GM21526 (cell line): ENCODE measurements at regions not wholly inside any gene's neighbourhood (a gene's known extent, or its start where the extent isn't known, plus 50 kb on each side); places are given as distances from the start of the nearest gene placed in this dataset.
"Not testable (repeated sequence)": the region's sequence is repeated elsewhere in the genome, so short reads cannot be mapped to it uniquely, and the experiment has no call there.

Experiments used
- ATAC-seq: cut with Tn5 transposase; IDR thresholded peaks from one replicate; pipeline ENCODE4 v1.9.1; 2021; ENCODE audit warnings: moderate library complexity; ENCODE audit not compliant: unreplicated experiment, low FRiP score

DNA sequence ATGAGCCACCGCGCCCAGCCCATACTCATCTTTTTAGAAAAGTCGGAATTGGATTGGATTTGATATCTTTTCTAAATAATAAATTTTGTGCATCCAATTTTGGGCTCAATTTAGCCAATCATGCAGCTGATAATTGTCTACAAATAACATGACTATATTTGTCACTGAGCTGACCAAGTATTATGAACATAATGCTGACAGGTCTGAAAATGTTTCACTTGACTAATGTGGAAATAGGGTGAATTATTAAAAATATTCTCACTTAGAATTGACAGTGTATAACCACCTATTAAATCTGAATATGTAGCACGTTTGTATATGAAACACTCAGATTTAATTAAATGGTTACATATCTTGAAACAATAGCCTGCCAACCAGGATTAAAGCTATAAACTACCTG is 657.2 kb upstream of the FSHR start:
- no peak for ATAC-seq

DNA sequence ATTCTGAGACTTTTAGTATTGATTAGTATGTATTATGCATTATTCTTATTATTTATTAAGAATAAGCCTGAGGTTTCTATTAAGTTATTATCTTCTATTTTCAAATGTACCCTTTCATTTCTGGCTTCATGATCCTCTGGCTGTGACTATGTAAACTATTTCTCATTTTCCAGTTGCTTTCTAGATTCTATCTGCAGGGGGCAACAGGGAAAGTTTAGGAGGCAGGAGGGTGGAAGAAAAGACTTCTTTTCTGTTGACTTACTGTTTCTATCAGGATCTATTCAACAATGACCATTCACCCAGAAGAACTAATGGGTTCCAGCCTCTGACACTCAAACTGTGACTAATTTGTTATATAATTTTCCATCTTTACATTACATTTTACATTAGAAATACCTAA is 653.4 kb upstream of the FSHR start:
- ATAC-seq, result no peak

DNA sequence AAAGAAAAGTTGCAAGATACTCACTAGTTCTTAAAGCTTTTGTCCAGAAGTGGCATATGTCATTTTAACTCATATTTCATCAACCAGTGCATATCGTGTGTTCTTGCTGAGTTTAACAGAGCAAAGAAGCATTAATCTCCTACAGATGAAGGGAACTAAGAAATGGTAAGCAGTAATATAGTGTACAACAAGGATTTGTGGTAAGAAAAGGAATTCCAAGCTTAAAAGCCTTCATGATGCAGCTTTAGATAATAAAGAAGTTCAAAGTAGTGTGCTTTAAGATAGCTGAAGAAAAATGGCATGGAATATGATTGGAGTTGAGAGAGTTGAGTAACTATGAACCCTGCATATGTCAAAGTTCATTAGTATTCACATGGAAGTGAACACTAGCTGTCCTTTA is 649.8 kb upstream of the FSHR start:
- ATAC-seq, result no peak

DNA sequence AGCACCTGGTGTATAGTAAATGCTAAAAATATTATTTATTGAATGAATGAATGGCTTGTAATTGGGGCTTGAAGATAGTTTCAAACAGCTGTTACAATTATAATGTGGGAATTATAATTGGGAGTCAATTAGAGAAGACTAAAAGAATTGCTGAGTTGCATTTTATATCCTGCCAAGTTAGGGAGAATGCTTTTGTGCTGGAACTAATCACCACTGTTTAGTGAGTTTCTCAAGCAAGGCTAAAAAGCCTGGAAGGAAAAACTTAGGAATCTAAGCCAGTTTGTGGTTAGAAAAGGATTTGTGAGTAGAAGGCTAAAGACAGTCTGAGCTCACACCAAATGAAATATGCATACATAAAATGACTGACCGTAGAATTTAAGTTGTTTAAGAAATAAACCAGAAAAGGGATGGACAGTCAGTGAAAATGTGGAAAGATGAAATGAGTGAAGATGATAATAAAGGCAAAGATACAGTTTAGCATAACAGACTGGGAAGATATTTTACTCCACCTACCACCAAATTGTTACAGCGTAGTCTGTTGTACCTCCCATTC is 647.7 kb upstream of the FSHR start:
- ATAC-seq, result no peak

DNA sequence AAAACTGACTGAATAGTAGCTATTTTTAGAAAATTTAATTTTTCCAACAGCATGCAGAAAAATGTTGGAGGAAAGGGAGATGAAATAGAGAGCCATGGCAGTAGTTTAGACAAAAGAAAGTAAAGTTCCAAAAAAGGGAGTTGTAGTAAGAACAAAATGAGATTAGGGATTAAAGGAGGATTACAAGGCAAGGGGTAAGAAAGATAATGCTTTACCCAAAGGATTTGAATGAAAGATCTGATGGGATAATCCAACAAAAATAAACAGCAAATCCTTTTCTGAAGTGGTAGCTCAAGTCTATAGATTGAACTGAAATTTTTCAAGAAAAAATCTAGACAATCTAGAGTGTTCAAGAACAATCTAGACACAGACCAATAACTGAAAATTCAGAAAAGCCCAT is 644.3 kb upstream of the FSHR start:
- ATAC-seq, result no peak

DNA sequence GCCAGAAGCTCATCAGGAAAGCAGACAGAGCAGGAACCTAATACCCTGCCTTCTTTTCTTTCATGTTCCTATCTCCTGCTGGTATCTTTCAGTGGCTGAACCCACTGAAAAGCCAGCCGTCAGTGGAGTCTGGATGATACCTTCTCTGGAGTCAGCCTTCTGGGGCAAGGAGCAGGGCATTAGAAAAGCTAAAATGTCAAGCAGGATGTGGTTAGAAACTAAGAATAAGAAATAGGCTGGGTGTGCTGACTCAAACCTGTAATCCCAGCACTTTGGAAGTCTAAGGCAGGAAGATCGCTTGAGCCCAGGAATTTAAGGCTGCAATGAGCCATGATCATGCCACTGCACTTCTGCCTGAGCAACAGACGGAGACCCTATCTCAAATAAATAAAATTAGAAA is 642.0 kb upstream of the FSHR start:
- no peak for ATAC-seq

DNA sequence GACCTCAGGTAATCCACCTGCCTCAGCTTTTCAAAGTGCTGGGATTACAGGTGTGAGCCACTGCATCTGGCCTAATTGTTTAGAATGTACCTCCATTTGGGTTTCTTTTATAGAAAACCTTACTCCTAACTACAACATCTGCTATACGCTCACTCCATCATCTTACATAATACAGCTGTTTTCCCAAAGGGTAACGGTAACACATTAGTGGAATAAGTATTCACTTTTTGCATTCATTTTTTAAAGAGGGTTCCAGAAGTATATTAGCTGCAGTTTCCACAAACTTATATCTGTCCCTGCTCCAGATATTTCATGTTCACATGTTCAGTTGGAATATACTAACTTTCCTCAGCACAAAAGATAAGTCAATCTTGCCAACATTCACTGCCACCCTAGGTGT is 640.1 kb upstream of the FSHR start:
- no peak for ATAC-seq

DNA sequence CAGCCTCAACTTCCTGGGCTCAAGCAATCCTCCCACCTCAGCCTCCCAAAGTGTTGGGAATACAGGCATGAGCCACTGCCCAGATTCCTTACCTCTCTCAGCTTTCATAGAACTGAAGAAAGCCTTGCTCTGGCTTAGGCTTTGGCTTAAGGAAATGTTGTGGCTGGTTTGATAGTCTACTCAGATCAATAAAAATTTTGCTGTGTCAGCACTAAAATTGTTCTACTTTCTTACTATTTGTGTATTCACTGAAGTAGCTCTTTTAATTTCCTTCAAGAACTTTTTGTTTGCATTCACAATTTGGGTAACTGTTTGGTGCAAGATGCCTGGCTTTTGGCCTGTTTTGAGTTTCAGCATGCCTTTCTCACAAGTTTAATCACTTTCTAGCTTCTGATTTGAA is 634.0 kb upstream of the FSHR start:
- ATAC-seq, result no peak

DNA sequence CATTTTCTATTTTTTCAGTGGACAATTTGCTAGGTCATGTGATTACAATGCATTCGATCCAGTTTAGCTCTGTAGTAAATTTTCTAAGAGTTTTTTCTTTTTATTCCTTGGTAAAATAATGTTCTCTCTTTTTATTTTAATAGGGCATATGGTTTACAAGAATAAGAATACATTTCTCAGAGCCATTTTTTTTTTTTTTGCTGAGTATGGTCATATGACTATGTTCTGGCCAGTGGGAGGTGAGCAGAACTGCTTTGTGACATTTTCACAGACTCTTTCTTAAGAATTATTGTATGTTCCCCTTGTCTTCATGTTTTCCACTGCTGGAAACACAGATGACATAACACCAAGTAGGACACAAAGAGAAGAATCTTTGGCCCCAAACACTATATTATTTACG is 626.6 kb upstream of the FSHR start:
- ATAC-seq, result no peak

DNA sequence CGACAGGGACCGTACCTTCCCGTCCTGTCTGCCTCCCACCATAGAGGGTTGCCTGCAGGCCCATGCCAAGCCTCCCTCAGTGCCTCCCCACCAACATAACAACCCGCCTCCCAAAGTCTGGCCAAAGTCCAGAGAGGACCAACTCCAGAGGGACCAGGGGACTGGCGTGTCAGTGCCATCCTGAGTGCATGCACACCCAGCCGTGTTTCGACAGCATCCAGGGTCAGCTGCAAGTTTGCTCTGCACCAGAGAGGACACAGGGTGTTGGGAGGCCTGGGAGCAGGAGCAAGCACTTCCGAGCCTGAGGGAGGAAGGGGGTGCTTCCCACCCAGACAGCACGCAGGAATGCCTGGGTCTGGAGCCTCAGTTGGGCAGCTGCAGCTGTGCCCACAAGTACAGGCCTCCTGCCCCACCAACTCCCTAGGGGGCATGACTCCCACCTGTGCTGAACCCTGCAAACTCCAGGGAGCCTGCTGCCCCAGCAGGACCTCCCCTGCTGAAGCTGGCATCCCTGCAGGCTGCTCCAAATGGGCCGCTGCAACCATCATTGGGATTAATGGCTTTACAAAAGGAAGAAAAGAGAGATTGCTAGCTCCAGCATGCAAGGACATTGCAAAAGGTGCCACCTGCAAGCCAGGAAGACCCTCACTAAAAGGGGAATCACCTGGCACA is 618.1 kb upstream of the FSHR start:
- no peak for ATAC-seq

DNA sequence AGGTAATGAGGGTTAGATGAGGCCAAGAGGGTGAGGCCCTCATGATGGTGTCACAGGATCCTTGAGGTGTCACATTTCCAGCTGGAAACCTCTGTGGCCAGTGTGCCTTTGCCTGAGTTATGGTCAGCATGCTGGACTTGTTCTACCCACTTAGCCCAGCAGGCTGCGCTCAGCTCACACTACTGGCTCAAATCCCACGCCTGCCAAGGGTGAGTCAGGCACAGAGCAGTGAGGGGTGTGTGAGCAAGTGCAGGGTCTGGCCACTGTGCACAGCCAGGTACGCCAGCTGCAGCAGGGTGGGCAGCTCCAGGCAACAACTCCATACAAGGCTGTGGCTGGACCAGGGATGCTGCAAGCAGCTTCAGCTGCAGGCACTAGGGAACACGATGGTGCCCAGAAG is 616.6 kb upstream of the FSHR start:
- no peak for ATAC-seq

DNA sequence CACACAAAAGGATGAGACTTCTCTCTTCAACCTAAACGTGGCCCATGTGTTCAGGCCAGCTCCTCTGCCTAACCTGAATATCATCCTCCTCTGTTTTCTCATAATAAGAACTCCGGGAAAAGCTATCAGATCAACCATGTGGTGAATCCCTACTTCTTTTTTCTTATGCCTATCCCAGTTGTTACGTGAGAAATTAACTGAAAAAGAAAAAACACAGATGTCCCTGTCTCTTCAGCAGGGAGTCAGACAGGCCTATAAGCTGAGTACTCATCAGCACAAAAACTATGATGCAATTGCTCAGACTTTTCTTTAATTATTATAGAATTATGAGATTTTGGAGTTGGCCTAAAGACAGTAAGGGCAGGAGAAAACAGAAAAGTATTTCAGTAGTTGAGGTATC is 613.0 kb upstream of the FSHR start:
- ATAC-seq, result no peak

DNA sequence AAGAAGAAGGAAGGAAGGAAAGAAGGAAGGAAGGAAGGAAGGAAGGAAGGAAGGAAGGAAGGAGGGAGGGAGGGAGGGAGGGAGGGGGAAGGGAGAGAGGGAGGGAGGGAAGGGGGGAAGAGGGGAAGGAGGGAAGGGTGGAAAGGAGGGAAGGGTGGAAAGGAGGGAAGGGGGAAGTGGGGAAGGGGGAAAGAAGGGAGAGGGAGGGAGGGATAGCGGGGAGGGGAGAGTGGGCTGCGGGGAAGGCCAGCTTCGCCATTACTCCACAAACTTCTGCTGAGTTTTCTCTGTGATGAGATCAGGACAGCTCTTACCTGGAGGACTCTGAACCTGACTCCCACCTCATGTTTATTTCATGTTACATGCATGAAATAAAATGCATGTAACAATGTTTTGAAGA is 601.5 kb upstream of the FSHR start:
- ATAC-seq, result no peak

DNA sequence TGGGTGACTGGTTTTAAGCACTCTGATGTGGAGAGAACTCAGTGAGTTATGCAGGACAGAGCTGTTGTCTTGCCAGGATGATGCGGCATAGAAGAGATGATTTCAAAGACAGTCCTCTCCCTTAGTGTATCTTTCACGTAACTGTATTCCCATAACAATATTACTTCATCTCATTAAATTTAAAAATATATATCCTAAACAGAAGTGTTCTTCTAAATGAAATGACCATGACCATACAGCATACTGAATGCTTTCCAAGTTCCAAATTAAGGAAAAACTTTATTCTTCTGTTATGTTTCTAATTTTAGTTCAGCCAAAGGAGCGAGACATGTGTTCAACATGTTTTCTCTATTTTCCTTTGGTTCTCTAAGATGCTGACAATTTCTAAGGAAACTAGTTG is 600.1 kb upstream of the FSHR start:
- ATAC-seq, result no peak

DNA sequence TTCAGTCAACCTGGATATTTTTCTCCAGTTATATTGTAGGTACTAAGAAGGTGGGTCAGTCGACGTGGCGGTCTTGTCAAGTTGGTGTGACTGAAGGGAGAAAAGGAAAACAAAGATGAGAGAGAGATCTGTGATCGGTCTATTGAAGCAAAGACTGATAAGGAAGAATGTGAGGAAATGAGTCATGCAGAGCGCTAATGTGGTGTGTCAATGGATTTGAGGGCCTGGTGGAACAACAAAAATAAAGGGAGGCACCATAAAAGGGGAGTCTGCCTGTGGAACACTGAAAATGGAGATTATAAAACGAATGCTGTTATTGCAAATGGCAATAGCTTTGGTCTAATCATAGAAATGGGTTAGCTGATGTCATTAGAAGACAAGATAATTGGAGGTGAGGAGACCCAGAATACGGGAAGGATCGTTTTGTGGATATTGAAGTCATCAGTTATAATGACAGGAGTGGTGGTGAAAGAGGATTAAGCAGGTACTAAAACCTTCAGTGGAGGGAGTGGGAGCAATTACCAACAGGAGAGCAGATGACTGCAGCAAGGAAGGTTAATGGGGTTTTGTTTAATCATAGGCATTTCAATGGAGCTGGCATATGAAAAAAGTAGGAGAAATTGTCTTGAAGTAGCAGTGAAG is 599.1 kb upstream of the FSHR start:
- no peak for ATAC-seq

DNA sequence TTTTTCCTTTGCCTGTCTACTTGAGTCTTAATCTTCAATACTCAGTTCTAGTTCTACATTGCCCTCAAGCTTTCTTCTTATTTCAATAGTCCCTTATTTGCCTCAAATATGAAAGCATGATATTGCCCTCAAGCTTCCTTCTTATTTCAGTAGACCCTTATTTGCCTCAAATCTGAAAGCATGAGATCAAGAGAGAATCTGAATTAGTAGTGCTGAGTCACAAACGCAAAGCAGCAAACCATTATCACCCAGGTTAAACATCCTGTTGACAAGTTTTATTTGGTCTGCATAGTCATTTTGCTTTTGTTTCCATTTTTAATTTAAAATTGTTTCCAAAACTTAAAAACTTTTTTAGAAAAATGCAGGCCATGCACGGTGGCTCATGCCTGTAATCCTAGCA is 583.3 kb upstream of the FSHR start:
- no peak for ATAC-seq

DNA sequence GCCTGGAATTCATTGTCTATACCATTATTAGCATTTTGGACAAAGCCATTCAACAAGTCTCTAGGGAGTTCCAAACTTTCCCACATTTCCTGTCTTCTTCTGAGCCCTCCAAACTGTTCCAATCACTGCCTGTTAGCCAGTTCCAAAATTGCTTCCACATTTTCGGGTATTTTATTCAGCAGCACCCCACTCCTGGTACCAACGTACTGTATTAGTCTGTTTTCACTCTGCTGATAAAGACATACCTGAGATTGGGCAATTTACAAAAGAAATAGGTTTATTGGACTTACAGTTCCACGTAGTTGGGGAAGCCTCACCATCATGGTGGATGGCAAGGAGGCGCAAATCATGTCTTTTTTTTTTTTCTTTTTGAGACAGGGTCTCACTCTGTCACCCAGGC is 578.6 kb upstream of the FSHR start:
- not testable (repeated sequence) for ATAC-seq

DNA sequence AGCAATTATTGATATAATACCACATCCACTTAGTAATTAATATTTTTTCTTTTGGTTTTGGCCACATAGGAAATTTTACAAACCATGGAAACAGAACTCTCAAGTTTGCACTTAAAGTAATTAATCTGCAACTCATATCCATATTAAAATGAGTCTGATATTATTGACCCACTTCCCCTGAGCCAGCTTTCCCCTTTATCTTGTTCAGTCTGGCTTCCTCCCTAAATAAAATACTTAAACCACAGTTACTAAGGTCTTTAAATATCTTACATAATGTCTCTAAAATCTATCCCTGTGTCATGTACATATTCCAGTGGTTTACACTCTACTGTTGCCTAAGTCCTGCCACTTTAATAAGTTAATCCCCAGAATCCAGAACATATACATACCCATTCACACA is 564.9 kb upstream of the FSHR start:
- no peak for ATAC-seq

DNA sequence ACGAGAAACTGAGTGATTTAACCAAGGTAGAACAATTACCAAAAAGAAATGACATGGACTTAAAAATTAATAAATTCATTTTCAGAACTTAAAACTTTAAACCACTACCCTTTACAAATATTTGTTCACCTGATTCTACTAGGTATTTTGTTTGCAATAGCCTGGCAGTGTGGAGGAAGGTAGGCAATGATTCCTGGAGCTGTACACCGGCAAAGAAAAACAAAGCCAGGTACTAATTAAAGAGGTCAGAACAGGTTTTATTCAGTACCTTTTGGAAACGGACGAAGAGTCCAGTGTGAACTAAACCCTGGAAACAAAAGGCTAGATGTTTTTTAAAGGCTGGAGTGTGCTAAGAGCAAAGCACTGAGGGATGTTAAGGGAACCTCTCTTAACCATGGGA is 561.3 kb upstream of the FSHR start:
- no peak for ATAC-seq

DNA sequence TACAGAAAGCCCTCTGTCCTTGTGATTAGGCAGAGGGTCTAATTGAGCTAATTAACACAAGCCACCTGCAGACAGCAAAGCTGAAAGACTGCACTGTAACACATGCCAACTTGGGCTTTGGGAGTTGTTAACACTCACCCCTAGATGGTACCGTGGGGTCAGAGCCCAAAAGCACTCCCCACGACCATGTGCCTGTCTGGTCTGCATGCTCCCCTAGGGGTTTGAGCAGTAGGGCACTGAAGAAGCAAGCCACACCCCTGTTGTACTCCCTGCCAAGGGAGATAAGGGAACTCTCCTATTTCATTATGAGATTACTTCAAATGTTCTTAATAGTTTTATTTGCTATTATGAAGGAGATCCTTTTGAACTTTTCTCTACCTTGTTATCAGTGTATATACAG is 560.1 kb upstream of the FSHR start:
- no peak for ATAC-seq

DNA sequence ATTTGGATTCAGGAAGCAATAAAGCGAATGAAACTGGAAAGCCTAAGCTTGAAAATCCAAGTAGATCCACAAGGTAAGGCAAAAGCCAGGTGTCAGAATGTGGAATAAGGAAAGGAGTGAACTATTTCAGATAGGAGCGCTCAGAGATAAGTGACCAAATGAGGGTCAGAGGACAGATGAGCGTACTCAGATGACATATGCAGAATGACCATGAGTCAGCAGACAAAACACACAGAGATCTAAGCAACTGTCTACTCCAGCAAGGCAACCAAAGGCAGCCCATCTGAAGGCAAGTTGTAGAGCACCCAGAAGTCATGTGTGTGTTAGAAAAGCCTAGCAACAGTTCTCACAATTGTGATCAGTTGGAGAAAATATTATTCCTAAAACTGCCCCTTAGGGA is 548.4 kb upstream of the FSHR start:
- ATAC-seq, result no peak

DNA sequence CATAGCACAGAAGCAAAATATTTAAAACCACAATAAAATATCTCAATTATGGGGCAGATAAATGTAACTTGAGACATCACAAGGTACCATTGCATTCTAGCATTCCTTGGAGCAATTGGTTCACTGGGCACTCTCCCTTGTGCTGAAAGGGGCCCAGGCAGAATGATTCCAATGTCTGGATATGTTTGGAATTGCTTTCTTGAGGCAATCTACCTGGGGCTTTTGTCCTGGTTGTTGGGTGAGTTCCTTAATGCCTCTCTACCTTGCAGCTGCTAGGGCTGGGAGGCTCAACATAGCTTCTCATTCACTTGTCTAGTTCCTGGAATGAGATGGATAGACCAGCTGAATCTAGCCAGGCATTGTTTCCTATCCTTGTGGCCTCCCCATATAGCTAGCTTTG is 539.6 kb upstream of the FSHR start:
- ATAC-seq, result no peak
